DMS153 treated with DMSO at 0.1 percent for 48 hours (cell line): ENCODE measurements at regions not wholly inside any gene's neighbourhood (a gene's known extent, or its start where the extent isn't known, plus 50 kb on each side); places are given as distances from the start of the nearest gene placed in this dataset.

Experiments used
- DNase-seq: peaks from one replicate; lab custom pipeline; 2025; ENCODE audit not compliant: unreplicated experiment; lab: John Stamatoyannopoulos, UW

DNA sequence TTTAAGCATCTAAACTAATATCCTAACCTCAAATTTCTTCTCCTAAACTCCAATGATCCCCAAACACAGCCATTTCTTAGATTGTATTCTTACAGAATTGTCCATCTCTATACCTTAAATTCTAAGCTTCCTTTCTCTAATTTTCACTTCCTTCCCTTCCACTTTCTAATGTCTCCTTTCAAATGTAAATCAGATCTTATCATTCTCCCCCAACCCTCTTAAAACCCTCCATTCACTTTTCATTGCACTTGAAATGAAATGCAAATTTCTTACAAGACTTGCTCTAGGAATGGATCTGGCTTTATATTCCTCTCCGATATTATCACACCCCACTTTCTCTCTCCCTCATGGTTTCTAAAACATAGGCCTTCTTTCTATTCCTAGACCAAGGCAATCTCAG, 534.6 kb downstream of the LMO4 start:
- DNase-seq, result no peak

DNA sequence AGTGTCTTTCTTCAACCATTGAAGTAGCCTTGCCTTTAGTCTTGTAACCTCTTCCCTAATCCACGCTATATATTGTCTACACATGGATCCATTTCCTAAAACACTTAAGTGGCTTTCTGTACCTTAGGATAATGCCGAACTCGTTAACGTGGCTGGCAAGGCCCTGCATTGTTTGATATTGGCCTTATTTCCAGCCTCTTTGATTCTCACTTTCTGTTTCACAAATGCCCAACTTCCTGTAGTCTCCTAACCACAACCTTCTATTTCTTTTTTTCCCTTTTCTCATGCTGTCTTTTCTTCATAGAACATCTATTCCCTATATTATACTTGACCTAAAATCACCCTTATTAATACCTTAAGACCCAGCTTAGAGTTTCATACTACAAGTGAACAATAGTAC, 536.0 kb downstream of the LMO4 start:
- DNase-seq, result no peak

DNA sequence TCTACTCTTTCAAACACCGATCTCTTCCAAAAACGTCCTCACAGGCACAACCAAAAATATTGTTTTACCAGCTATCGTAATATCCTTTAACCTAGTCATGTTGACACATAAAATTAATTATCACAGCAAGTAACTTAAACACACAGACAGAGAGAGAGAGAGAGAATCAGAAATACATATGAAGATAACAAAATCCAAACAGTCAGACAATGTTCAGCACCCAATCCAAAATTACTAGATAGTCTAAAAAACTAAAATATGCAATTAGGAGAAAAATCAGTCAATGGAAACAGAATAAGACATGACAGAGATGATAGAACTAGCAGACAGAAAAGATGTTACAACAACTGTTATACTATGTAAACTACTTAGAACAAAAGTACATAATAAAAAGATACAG, 537.7 kb downstream of the LMO4 start:
- no peak for DNase-seq

DNA sequence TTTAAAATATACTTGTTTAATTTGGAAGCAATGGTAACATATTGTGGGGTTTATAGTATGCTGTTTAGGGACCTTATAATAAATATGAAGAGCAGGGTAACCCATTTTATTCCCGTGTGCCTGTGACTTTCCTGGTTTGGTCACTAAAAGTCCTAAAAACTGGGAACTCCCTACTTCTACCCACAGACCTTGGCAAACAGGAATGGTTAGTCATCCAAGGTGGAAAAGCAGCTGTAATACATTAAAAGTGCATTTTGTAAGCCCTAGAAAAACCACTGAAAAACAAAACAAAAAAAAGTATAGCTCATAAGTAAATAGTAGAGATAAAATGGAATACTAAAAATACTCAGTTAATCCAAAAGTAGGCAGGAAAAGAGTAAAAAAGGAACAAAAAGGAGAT, 538.9 kb downstream of the LMO4 start:
- DNase-seq, result no peak

DNA sequence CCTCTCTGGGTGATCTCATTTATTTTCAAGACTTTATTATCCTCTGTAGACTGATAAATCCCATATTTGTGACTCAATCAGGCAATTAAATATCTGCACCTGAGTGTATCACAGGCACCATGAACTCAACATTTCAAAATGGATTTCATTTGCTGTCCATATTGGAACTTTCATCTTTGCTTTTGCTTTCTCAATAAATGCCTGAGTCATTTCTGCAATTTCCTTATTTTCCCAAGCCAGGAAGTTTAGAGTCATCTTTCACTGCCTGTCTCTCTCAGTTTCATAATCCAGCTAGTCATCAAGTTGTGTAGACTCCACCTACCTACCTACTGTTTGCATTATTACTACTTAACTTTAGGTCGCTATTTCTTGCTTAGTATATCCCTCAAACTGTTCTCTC, 540.9 kb downstream of the LMO4 start:
- DNase-seq, result no peak

DNA sequence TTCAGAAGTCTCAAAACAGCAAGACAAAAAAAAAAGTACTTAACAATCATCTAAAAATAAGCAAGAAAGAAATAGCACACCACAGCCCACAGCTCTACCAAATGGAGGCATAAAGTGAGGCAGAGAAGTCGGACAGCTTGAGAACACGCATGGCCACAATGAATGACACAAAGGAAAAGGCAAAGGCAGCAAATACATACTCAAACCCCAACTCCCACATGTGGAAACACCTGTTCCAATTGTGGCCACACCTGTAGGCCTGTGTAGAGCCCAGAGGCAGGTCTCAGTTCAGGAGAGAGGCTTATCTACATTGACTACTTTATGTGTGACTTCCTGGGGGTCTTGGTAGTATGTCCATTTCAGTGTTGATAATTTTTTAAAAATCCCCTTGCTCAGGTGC, 543.5 kb downstream of the LMO4 start:
- DNase-seq, result no peak

DNA sequence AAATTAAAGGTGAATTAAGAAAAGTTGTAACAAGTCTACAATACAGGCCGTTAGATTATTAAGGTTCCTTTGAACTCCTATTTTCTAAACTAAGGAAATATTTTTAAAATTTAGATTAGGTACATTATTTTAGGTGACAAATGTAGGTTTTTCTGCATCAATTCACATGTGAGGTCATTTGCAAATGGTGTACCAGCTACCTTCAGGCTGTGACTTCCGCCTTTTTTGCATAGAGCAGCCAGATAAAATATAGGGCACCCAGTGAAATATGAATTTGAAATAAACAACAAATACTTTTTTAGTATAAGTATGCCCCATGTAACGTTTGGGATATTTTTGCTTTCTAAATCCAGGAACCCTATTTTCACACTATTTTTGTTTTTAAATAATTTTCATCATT, 544.0 kb downstream of the LMO4 start:
- DNase-seq, result no peak

DNA sequence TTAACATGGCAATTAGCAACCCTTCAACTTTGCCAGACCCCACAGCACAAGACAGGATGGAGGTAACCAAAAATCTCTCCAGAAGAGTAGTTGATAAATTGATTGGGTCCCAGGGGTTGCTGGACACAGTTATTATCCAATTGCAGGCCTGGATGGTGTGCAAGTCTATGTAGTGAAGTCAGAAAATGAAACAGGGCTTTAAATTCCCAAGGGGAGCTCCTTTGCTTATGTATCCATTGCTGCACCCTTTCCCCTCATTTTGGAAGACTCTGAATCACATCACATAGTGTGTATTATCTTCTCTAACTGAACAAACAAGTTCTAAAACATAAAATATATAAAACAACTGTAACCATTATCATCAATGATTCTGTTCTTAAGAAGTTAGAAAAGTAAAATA, 550.2 kb downstream of the LMO4 start:
- no peak for DNase-seq

DNA sequence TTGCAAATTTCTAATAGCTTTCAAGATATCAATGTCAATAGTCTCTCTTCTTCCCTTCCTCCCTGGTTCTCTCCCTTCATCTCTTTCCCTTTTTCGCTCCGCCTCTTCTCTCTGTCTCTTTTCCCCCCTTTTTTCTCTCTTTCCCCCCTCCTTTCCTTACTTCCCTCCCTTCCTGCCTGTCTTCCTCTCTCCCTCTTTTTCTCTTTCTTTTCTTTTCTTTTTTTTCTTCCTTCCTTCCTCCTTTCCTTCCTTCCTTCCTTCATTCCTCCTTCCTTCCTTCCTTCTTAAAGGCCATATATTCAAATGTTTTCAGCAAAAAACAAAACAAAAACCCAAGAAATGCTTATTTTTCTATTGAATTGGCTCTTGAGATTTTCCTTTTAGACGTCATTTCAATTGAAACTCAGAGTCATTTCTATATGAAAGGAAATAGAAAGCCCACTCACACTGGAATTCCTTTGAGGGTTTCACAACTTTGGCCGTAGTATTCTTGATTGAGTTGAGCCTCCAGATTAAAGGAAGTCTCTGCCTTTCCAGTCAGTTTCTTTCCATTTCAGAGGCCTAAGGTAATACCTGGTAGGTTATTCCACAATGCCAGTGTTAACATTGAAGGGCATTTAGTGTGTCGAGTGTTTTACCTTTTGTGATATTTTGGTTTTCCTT, 551.5 kb downstream of the LMO4 start:
- DNase-seq, result no peak

DNA sequence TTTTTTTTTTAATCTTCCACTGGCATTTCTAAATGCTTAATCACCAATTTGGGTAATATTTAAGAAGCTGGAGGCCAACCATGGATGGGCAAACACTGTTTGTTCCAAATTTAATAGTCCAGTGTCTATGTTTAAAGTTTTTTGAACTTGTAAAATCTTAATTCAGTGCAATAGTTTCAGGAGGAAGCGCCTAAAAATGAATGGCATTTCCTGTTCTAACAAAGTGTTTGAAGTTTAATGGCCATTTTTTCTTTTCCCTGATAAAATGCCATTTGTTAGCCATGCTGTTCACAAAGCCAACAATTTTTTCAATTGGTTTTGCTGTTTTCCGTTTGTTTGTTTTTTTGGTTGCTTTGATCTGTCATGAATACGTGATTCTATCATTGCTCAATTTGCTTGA, 552.1 kb downstream of the LMO4 start:
- DNase-seq, result no peak

DNA sequence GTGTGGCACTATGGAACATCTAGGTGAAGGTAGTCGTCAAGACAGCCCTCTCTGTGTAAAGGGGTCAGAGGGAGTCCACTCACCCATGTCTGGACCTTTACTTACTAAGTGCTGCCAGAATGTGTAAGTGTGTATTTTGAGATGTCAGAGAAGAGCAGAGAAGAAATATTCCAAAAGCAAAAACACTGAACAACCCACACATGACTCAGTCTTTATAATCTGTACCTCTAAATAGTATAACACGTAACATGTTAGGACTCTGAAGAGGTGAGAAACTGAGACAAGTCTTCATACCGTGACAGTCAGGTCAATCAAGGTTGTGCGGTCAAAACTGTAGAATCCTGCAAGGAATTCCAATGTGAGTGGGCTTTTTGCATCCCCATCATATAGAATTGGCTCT, 555.2 kb downstream of the LMO4 start:
- DNase-seq, result no peak

DNA sequence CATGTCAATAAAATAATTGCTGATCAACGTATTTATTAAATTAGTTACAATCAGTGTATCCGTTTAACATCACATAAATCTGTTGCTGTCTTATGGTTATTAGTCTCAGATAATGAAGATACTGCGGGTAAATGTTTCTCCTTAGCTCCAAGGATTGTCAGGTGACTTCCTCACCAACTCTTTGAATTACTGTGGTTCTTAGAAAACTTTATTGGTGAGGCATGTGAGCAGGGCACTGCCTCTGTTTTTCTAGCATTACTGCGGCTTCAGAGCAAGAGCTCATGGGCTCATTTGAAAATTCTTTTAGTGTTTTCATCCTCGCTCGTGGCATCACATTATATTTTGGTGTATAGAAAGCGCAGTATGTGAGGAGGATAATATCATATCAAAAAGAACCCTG, 555.9 kb downstream of the LMO4 start:
- DNase-seq, result no peak

DNA sequence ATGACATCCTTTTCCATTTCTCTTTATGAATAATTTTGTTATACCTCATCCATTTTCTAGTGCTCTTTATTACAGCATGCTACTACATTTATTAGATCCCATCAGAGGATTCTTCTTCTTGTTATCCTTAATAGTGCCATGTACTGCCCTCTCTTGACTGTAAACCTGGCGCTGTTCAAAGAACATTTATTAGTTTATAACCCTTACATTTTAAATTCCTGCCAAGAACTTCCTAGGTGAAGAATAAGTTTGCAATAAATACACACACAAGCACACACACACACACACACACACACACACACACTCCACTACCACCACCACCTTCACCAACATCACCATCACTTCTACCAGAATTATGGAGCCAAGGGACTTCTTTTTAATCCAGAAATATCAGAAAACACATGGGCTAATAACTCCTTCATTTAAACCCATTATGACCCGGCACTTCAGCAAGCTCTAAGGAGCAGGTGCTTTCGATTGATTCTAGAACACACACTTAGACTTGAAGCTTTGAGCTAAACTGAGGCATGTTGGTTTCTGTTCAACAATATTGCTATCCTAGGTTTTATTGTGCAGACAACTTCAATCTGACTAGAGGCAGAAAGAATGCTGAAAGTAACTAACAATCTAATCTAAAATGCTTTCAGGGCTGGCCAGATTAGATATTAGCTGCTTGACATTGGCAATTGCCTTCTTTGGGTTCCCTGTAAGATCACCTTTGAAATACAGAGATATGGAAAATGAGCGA, 556.8 kb downstream of the LMO4 start:
- DNase-seq, result no peak

DNA sequence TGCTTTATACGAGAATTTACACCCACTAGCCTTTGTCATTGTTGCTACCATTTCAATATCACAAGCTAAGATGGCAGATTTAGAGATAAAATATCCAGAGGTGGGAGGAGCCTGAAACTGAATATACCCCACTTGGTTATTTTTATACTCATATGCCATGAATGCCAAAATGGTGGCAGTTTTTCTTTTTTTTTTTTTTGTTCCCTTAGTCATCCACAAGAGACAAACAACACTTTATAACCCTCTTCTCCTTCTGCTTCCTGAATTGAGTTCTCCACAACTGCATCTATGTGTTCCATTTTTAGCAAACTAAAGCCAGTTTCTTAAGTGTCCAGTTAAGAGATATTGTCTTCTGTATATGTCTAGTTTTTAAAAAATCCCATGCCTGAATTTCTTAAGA, 558.4 kb downstream of the LMO4 start:
- DNase-seq, result no peak

DNA sequence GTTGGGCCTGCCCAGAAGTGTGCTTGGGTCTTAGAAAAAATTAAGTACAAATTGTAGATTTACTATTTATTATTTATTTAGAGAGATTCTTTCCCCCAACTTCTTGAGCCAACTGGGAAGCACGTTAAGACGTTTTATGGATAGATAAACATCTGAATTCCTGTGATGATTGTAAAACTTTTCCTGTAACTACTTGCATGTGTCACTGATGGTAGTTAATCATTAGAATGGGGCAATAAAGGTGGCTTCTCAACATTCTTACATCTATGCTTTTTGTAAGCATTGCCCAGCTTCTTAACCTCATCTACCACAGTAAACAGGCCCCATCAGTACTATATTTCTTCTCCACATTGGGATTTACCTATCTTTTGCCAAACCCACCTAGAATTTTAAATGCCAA, 559.8 kb downstream of the LMO4 start:
- no peak for DNase-seq

DNA sequence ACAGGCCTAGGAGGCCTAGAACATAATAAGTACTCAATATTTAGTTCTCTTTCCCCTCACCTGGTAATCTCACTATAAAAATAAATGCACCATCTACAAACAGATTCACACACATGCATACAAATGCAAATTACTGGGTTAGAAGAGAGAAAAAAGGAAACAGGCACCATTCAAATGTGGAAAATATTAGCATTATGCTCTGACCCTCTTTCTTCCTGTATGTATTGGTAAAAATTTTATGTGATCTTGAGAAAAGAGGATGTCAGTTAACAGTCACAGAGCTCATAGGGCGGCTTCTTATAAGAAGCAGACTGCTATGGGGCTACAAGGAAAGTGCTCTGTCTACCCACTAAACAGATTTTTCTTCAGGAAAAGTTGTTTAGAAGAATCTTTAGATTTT, 565.4 kb downstream of the LMO4 start:
- no peak for DNase-seq

DNA sequence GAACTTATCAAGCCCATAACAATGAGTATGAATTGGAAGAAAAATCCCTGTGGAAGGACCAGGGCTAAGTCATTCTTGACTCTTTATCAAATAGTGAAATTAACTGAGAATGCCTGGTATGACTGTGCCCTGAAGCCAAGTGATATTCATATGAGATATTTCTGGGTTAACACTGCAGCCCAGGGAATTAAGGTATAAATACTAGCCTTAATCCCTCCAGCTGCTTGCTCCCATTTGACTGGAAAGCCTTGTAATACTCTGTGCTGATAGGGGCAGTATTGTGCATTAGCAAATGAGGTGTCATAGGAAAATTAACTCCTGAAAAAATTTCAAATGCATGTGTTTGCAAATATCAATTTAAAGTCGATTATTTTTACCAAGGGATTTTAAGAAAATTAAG, 568.8 kb downstream of the LMO4 start:
- no peak for DNase-seq

DNA sequence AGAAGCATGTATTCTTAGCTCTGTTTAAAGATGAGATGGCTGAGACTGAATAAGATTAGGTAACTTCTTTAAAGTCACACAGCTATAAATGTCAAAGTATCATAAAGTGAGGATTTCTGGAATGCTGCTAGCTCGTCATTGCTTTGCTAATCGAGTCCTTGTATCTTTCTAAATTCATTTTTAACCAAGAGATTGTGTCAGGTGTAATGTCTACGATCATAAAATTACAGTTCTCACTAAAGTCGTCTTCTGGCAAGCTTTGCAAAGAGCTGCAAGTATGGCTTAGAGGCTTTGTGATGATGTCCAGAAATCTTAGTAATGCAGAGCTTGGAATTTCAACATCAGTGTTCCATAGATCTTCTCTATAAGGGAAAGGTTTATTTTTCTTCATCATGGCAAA, 569.8 kb downstream of the LMO4 start:
- no peak for DNase-seq

DNA sequence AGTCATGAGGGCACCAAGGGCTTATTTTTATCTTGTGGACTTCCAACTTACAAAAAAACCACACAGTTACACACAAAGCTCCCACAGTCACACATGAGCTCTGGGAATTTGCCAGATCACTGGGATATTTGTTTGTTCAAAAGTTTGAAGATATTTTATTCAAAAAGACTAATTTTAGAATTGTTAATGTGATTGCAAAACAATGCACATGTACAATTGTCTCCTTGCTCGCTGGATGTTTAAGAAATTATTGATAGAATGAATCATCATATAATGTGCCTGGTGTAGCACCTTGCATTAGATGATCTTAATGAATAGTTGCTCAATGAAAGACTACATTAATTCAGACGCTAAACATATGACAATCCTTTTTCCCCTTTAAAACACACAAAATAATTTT, 570.3 kb downstream of the LMO4 start:
- DNase-seq, result no peak

DNA sequence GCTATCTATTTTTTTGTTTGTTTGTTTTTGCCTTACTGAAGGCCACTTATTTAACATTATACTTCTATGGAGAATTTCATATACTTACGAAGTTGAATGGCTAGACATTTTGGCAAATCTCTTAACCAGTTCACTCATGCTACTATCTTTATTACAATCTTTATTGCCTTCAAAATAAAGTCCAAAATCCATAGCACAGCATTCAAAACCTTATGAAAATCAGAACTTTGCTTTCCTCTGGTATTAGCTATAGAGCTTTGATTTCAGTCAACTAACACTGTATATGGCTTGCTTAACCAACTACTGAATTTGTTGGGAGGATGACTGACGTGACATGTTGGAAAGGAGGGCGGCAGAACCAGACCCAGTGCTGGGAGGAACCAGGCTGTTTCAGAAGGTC, 571.1 kb downstream of the LMO4 start:
- no peak for DNase-seq

DNA sequence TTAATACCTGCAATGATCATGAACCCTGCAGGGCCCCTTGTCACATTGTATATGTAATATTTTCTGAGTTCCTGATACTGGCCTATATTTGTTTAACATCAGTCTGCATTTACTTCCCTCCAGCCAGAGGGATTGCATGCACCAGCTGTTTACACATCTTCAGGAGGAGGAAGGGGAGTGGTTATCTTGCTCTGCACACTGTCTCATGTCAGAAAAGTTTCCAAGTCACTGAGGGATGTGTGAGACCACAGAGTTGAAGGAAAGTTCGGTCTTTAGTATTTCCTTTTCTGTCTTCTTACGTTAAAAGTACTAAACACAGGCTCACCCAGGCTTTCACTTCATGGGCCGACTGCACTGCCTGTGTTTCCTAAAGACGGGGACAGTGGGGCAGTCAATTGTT, 574.1 kb downstream of the LMO4 start:
- DNase-seq, result no peak

DNA sequence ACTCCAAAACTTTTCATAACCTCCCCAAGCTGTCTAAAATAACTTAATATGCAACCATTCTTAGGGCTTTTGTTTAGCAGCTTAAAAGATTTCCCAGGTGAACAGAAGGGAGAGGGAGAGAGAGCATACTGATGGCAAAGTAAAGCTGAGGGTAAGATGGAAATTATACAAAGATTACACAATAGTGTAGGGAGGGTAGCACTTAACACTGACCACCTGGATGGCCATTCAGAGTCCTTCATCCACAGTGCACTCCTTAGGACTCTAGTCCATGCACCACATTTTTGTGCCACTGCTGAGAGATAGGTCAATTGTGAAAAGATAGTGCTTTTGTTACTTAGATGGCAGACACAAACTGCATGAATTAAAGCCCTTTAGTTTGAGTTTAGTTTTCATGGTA, 574.6 kb downstream of the LMO4 start:
- no peak for DNase-seq

DNA sequence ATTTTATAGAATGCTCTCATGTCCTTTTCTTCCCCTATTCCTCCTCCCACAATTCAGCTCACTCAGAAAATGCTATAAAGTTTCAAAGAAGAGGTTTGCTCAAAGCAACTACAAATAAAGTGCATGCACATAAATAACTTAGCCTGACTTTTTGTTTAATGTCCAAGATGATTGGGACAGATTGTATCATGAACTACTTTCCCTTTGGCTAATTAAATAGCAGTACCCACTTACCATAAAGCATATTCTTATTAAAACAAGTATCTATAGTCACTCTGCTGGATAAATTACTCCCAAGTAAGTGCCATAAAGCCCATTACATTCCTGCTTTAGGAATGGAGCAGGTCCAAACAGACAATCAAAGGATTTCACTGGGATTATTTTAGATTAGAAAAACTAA, 576.0 kb downstream of the LMO4 start:
- no peak for DNase-seq
